ENCODE measurements at regions not wholly inside any gene's neighbourhood (a gene's known extent, or its start where the extent isn't known, plus 50 kb on each side); places are given as distances from the start of the nearest gene placed in this dataset.

DNA sequence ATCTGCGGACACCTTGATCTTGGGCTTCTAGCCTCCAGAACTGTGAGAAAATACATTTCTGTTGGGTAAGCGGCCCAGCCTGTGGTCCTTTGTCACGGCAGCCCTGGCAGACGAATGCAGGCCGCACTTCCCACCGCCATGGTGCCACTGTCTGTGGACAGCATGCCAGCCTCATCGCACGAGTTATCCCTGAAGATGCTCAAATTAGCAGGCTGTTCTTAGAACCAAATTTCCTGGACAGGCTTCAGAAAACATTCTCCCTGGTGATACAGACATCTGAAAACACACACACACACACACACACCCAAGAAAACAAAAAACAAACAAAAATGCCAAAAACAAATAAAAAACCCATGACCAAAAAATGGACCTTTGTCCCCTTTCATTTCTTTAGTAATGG lies 343.5 kb upstream of the GATB start:
- Histone ChIP-seq H3K27ac (no peak overlapping the region), H3K9me3 (no peaks in the 10 kb centered on the region), H3K4me1 (peaks cover 15% of the 10 kb centered on the region), H3K36me3 (no peaks in the 10 kb centered on the region), H3K4me3 (no peak overlapping the region), H3K27me3 (no peaks in the 10 kb centered on the region)
- DNase-seq (ENCODE audit: extremely low spot score in 2 of 2), result no peak
- intact Hi-C loops (cut with DNase I), result no loop called here
- TF ChIP-seq POLR2AphosphoS5 (IDR thresholded peaks at IDR 0.05; ENCODE audit: insufficient read depth in 1 of 2, low read depth in 1 of 2) (no peak), POLR2A (IDR thresholded peaks at IDR 0.05) (no peak)
- TF ChIP-seq, protein P1, sequence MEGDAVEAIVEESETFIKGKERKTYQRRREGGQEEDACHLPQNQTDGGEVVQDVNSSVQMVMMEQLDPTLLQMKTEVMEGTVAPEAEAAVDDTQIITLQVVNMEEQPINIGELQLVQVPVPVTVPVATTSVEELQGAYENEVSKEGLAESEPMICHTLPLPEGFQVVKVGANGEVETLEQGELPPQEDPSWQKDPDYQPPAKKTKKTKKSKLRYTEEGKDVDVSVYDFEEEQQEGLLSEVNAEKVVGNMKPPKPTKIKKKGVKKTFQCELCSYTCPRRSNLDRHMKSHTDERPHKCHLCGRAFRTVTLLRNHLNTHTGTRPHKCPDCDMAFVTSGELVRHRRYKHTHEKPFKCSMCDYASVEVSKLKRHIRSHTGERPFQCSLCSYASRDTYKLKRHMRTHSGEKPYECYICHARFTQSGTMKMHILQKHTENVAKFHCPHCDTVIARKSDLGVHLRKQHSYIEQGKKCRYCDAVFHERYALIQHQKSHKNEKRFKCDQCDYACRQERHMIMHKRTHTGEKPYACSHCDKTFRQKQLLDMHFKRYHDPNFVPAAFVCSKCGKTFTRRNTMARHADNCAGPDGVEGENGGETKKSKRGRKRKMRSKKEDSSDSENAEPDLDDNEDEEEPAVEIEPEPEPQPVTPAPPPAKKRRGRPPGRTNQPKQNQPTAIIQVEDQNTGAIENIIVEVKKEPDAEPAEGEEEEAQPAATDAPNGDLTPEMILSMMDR (IDR thresholded peaks at IDR 0.05), result no peak

DNA sequence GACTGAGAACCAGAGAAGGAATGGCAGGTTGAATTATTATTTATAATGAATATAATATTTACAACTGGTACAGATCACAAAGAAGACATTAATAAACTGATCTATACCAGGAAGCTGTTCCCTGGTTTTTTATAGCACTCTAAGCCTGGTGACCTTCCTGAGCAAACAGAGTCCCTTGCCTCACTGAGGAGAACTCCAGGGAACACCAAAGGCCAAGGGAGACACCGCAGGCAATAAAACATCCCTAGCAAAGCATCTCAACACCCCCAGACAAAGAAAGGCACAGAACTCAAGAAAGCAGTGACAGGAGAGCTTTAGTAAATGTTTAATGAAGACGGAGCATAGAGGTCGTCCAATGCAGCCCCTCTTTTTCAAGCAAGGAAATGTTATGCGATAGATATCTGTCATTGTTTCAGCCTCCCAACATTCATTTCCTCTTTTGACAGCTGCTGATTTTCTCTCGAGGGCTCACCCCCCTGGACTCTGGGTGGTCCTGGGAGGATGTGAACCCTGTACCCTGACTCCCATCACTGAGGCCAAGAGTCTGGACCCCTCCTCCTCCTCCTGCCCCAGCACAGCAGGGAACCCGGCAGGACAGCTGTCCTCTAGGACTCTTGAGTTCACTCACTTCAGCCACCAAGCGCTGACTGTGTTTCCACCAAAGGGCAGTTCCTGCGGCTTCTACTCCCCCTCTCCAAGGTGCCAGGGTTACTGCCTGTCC lies 342.5 kb upstream of the GATB start:
- no peaks in the 10 kb centered on the region for H3K27me3 ChIP-seq

DNA sequence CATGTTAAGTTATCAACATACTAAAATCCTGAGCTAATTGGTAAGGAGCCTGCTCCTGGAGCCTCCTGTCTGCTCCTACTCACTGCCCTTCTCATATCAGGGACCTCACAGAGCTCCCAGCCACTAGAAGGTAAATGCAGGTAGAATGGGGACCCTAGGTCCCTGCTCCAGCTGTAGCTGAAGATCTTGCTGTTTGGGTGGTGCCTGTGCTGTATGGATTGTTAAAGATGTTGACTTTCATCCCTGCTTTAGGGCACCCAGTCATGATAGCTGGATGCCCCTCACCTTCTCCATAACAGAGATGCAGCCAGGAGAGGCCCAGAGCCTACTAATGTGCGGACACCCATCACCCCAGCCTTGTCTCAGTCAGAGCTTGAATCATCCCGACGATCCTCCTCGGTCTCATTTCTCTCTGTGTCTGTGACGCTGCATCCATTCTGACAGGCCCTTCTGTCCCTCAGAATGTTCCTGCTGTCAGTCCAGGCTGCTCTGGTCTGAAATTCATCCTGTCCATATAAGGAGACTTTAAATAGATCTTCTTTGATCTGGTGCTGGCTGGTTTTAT lies 341.7 kb upstream of the GATB start:
- TF ChIP-seq, protein P1 (IDR thresholded peaks at IDR 0.05), result no peak
- TF ChIP-seq POLR2AphosphoS5 (IDR thresholded peaks at IDR 0.05; ENCODE audit: insufficient read depth in 1 of 2, low read depth in 1 of 2), result no peak
- TF ChIP-seq POLR2A (IDR thresholded peaks at IDR 0.05), result no peak
- Histone ChIP-seq H3K36me3 (no peaks in the 10 kb centered on the region), H3K27me3 (no peaks in the 10 kb centered on the region), H3K27ac (no peak overlapping the region), H3K4me3 (no peak overlapping the region), H3K9me3 (no peaks in the 10 kb centered on the region), H3K4me1 (peaks cover 15% of the 10 kb centered on the region)
- DNase-seq (ENCODE audit: extremely low spot score in 2 of 2), result no peak
- intact Hi-C loops (cut with DNase I), result no loop called here

More for the DNA sequence above, 342.5 kb upstream of the GATB start:
- H3K9me3 ChIP-seq, result no peaks in the 10 kb centered on the region
- peaks cover 15% of the 10 kb centered on the region for H3K4me1 ChIP-seq
- no peak for DNase-seq (ENCODE audit: extremely low spot score in 2 of 2)
- H3K4me3 ChIP-seq, result no peak overlapping the region
- H3K36me3 ChIP-seq, result no peaks in the 10 kb centered on the region
- H3K27ac ChIP-seq, result no peak overlapping the region
- TF ChIP-seq, protein P1 (IDR thresholded peaks at IDR 0.05), result no peak
- TF ChIP-seq POLR2AphosphoS5 (IDR thresholded peaks at IDR 0.05; ENCODE audit: insufficient read depth in 1 of 2, low read depth in 1 of 2) (no peak), POLR2A (IDR thresholded peaks at IDR 0.05) (no peak)
- intact Hi-C loops (cut with DNase I), result no loop called here

DNA sequence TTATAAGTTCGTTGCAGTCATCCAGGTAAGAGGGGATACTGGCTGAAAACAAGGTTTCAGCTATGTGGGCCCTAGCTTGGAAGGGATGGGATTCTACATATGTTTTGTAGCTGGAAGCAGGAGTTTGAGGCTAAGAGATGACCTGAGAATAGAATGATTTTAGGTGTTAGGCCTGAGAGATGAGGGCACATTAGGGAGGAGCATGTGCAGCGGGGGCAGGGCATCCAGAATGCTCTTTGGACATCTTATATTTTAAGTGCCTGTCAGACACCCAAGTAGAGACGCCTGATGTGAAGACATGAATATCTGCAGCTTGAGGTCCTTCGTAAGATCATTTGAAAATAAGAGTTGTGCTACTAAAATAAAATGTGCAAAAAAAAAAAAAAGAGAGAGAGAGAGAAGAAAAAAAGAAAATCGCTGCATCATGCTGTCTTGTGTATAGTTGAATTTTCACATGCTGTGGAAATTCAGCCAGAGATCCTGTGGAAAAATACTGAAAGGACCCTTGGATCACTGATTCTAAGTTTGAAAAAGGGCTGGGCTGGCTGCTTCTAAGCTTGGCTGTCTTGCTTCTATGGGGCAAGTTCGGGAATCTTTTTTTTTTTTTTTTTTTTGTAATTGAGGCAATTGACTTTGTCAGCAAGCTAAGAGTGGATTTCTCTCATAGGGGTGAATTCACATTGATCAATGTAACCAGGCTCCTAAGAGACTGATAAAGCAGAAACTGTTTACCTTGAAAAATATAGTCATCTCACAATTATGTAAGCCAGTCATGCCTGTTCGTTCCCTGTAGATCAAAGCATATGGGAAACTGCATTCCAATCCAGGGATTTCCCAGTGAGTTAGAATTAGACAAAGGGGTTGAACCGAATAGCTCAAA lies 341.0 kb upstream of the GATB start:
- Histone ChIP-seq H3K27ac (no peak overlapping the region), H3K4me1 (peaks cover 12% of the 10 kb centered on the region), H3K4me3 (no peak overlapping the region), H3K9me3 (no peaks in the 10 kb centered on the region), H3K36me3 (no peaks in the 10 kb centered on the region), H3K27me3 (no peaks in the 10 kb centered on the region)
- intact Hi-C loops (cut with DNase I), result no loop called here
- no peak for TF ChIP-seq POLR2AphosphoS5 (IDR thresholded peaks at IDR 0.05; ENCODE audit: insufficient read depth in 1 of 2, low read depth in 1 of 2)
- TF ChIP-seq, protein P1 (IDR thresholded peaks at IDR 0.05), result no peak
- no peak for DNase-seq (ENCODE audit: extremely low spot score in 2 of 2)

All from vagina (tissue), 2 donors.